ENCODE measurements at regions not wholly inside any gene's neighbourhood (a gene's known extent, or its start where the extent isn't known, plus 50 kb on each side); places are given as distances from the start of the nearest gene placed in this dataset.

GRCh38 chr2:118492335-118492734 lies 355.1 kb downstream of the EN1 start:
- peak; percentile 55 for TF ChIP-seq CTCF (IDR thresholded peaks at IDR 0.05; ENCODE audit: low read depth, low read length, poor library complexity, severe bottlenecking)
- TF ChIP-seq EZH2phosphoT487 (IDR thresholded peaks at IDR 0.05; ENCODE audit: borderline replicate concordance, low read length) = no peak

Measured in DOHH2 (cell line).